ENCODE measurements at regions not wholly inside any gene's neighbourhood (a gene's known extent, or its start where the extent isn't known, plus 50 kb on each side); places are given as distances from the start of the nearest gene placed in this dataset.
"Not testable (repeated sequence)": the region's sequence is repeated elsewhere in the genome, so short reads cannot be mapped to it uniquely, and the experiment has no call there.

GRCh38 chr12:47610686-47611252, 95.1 kb downstream of the RPAP3 start:
- no peak for DNase-seq (ENCODE audit: low spot score)
- Histone ChIP-seq H3K9me3 (ENCODE audit: low read depth) (peaks cover 9% of the 10 kb centered on the region), H3K79me2 (no peaks in the 10 kb centered on the region), H3K27me3 (no peaks in the 10 kb centered on the region), H3K36me3 (replicated peaks; ENCODE audit: insufficient read depth, low read depth) (no peaks in the 10 kb centered on the region), H3K4me3 (no peak overlapping the region), H3K4me1 (ENCODE audit: insufficient read depth) (no peaks in the 10 kb centered on the region), H3K9me2 (replicated peaks; ENCODE audit: insufficient read depth) (no peaks in the 10 kb centered on the region), H2AFZ (no peak overlapping the region), H3K4me2 (no peak overlapping the region), H3K27ac (no peak overlapping the region), H4K20me1 (ENCODE audit: insufficient read depth, poor library complexity, severe bottlenecking) (no peaks in the 10 kb centered on the region)
- TF ChIP-seq CTCF (IDR thresholded peaks at IDR 0.05; ENCODE audit: poor library complexity) (no peak), EZH2 (IDR thresholded peaks at IDR 0.05; ENCODE audit: borderline replicate concordance) (no peak), EZH2phosphoT487 (IDR thresholded peaks at IDR 0.05; ENCODE audit: low read depth, severe bottlenecking, unreplicated experiment) (no peak)
- WGBS (ENCODE audit: low lambda C conversion rate, missing lambda C conversion rate): 100% methylated on average over 1 of the region's 1 CpG

GRCh38 chr12:47609806-47610205, 96.0 kb downstream of the RPAP3 start:
- H3K4me1 ChIP-seq (ENCODE audit: insufficient read depth): no peaks in the 10 kb centered on the region
- H3K79me2 ChIP-seq: no peaks in the 10 kb centered on the region
- H4K20me1 ChIP-seq (ENCODE audit: insufficient read depth, poor library complexity, severe bottlenecking): no peaks in the 10 kb centered on the region
- H3K27me3 ChIP-seq: no peaks in the 10 kb centered on the region
- no peak overlapping the region for H2AFZ ChIP-seq
- no peak for DNase-seq (ENCODE audit: low spot score)
- peaks cover 9% of the 10 kb centered on the region for H3K9me3 ChIP-seq (ENCODE audit: low read depth)
- H3K9me2 ChIP-seq (replicated peaks; ENCODE audit: insufficient read depth): no peaks in the 10 kb centered on the region
- 98% methylated on average over 3 of the region's 3 CpGs for WGBS (ENCODE audit: low lambda C conversion rate, missing lambda C conversion rate)
- H3K36me3 ChIP-seq (replicated peaks; ENCODE audit: insufficient read depth, low read depth): no peaks in the 10 kb centered on the region
- H3K4me2 ChIP-seq: no peak overlapping the region
- no peak overlapping the region for H3K4me3 ChIP-seq
- H3K27ac ChIP-seq: no peak overlapping the region
- TF ChIP-seq CTCF (IDR thresholded peaks at IDR 0.05; ENCODE audit: poor library complexity): no peak
- no peak for TF ChIP-seq EZH2 (IDR thresholded peaks at IDR 0.05; ENCODE audit: borderline replicate concordance)
- no peak for TF ChIP-seq EZH2phosphoT487 (IDR thresholded peaks at IDR 0.05; ENCODE audit: low read depth, severe bottlenecking, unreplicated experiment)

- not testable (repeated sequence) for H3K4me2 ChIP-seq; H3K4me1 ChIP-seq (ENCODE audit: insufficient read depth); H3K36me3 ChIP-seq (replicated peaks; ENCODE audit: insufficient read depth, low read depth); H3K27ac ChIP-seq; H3K4me3 ChIP-seq; H3K9me2 ChIP-seq (replicated peaks; ENCODE audit: insufficient read depth); DNase-seq (ENCODE audit: low spot score); H2AFZ ChIP-seq; H3K9me3 ChIP-seq (ENCODE audit: low read depth); H4K20me1 ChIP-seq (ENCODE audit: insufficient read depth, poor library complexity, severe bottlenecking); H3K79me2 ChIP-seq; H3K27me3 ChIP-seq
- 97% methylated on average over 4 of the region's 4 CpGs for WGBS (ENCODE audit: low lambda C conversion rate, missing lambda C conversion rate)
These were observed 97.2 kb downstream of the RPAP3 start for GRCh38 chr12:47608671-47609070.

GRCh38 chr12:47604221-47604873, 101.5 kb downstream of the RPAP3 start:
- H4K20me1 ChIP-seq (ENCODE audit: insufficient read depth, poor library complexity, severe bottlenecking): no peaks in the 10 kb centered on the region
- no peak overlapping the region for H3K4me3 ChIP-seq
- no peak for TF ChIP-seq CTCF (IDR thresholded peaks at IDR 0.05; ENCODE audit: poor library complexity)
- no peak for TF ChIP-seq EZH2 (IDR thresholded peaks at IDR 0.05; ENCODE audit: borderline replicate concordance)
- no peak for TF ChIP-seq EZH2phosphoT487 (IDR thresholded peaks at IDR 0.05; ENCODE audit: low read depth, severe bottlenecking, unreplicated experiment)
- no peaks in the 10 kb centered on the region for H3K9me3 ChIP-seq (ENCODE audit: low read depth)
- H3K9me2 ChIP-seq (replicated peaks; ENCODE audit: insufficient read depth): no peaks in the 10 kb centered on the region
- no peaks in the 10 kb centered on the region for H3K27me3 ChIP-seq
- 100% methylated on average over 1 of the region's 1 CpG for WGBS (ENCODE audit: low lambda C conversion rate, missing lambda C conversion rate)
- no peak overlapping the region for H3K27ac ChIP-seq
- no peaks in the 10 kb centered on the region for H3K79me2 ChIP-seq
- H3K4me1 ChIP-seq (ENCODE audit: insufficient read depth): no peaks in the 10 kb centered on the region
- H3K36me3 ChIP-seq (replicated peaks; ENCODE audit: insufficient read depth, low read depth): no peaks in the 10 kb centered on the region
- no peak overlapping the region for H3K4me2 ChIP-seq
- no peak overlapping the region for H2AFZ ChIP-seq
- no peak for DNase-seq (ENCODE audit: low spot score)
